ENCODE measurements at regions not wholly inside any gene's neighbourhood (a gene's known extent, or its start where the extent isn't known, plus 50 kb on each side); places are given as distances from the start of the nearest gene placed in this dataset.

- H2AFZ ChIP-seq (ENCODE audit: low read length) = no peak overlapping the region
- TF ChIP-seq EZH2 (IDR thresholded peaks at IDR 0.05; ENCODE audit: low read length, unreplicated experiment) = no peak
- no peak for TF ChIP-seq EZH2phosphoT487 (IDR thresholded peaks at IDR 0.05; ENCODE audit: borderline replicate concordance, low read length)
- no peak for TF ChIP-seq CTCF (conservative IDR thresholded peaks at IDR 0.05; ENCODE audit: low read depth, low read length)
- BruUV-seq (replicated peaks) = no TSS peak
- H3K27me3 ChIP-seq (ENCODE audit: low read length) = no peaks in the 10 kb centered on the region
- intact Hi-C loops (cut with micrococcal nuclease) = no loop called here
- no peak overlapping the region for H3K9ac ChIP-seq (ENCODE audit: low read length)
- CTCF ChIA-PET = no interaction called here
- H3K9me3 ChIP-seq (ENCODE audit: low read length) = no peaks in the 10 kb centered on the region
- no peaks in the 10 kb centered on the region for H4K20me1 ChIP-seq (ENCODE audit: low read length)
- H3K4me2 ChIP-seq (ENCODE audit: low read length) = no peak overlapping the region
- peaks cover 21% of the 10 kb centered on the region for H3K4me1 ChIP-seq (ENCODE audit: insufficient read depth, low read length)
- no peaks in the 10 kb centered on the region for H3K79me2 ChIP-seq (ENCODE audit: low read length)
- H3K27ac ChIP-seq (ENCODE audit: low read length) = no peak overlapping the region
- H3K9me2 ChIP-seq (replicated peaks; ENCODE audit: low read length) = no peaks in the 10 kb centered on the region
- ATAC-seq = no peak
- POLR2A ChIA-PET (ENCODE audit: unreplicated experiment) = no interaction called here
- no peaks in the 10 kb centered on the region for H3F3A ChIP-seq (ENCODE audit: low read length, unreplicated experiment)
- no peak for DNase-seq
- H3K36me3 ChIP-seq (ENCODE audit: low read depth, low read length) = no peaks in the 10 kb centered on the region
- no peak overlapping the region for H3K4me3 ChIP-seq (ENCODE audit: low read length)
Observed at GRCh38 chr10:31749301-31749700, 179.3 kb downstream of the ARHGAP12 start.

- ATAC-seq (peak; percentile 99), DNase-seq (peak; percentile 91)
- TF ChIP-seq EZH2 (IDR thresholded peaks at IDR 0.05; ENCODE audit: low read length, unreplicated experiment) (no peak), EZH2phosphoT487 (IDR thresholded peaks at IDR 0.05; ENCODE audit: borderline replicate concordance, low read length) (no peak), CTCF (conservative IDR thresholded peaks at IDR 0.05; ENCODE audit: low read depth, low read length) (no peak)
- peaks cover 19% of the 10 kb centered on the region for H3K4me1 ChIP-seq (ENCODE audit: insufficient read depth, low read length)
- H3K4me2 ChIP-seq (ENCODE audit: low read length) = peak overlapping the region; percentile 60
- peak overlapping the region; percentile 61 for H3K9ac ChIP-seq (ENCODE audit: low read length)
- H3K27me3 ChIP-seq (ENCODE audit: low read length) = no peaks in the 10 kb centered on the region
- no peaks in the 10 kb centered on the region for H3K9me3 ChIP-seq (ENCODE audit: low read length)
- H4K20me1 ChIP-seq (ENCODE audit: low read length) = no peaks in the 10 kb centered on the region
- no peaks in the 10 kb centered on the region for H3K9me2 ChIP-seq (replicated peaks; ENCODE audit: low read length)
- ChIA-PET POLR2A (ENCODE audit: unreplicated experiment) (interaction anchor here (0.6 to 1.0 kb wide), 3 partner anchors 14 to 509 kb away, joined by 3 read pairs; no protein-coding TSS in a partner anchor), CTCF (no interaction called here)
- BruUV-seq (replicated peaks) = no TSS peak
- no peak overlapping the region for H2AFZ ChIP-seq (ENCODE audit: low read length)
- no peaks in the 10 kb centered on the region for H3F3A ChIP-seq (ENCODE audit: low read length, unreplicated experiment)
- intact Hi-C loops (cut with micrococcal nuclease) = no loop called here
- H3K79me2 ChIP-seq (ENCODE audit: low read length) = no peaks in the 10 kb centered on the region
- no peak overlapping the region for H3K4me3 ChIP-seq (ENCODE audit: low read length)
- peak overlapping the region; percentile 96 for H3K27ac ChIP-seq (ENCODE audit: low read length)
- no peaks in the 10 kb centered on the region for H3K36me3 ChIP-seq (ENCODE audit: low read depth, low read length)
Observed at GRCh38 chr10:31745612-31746376, 182.8 kb downstream of the ARHGAP12 start.

- Histone ChIP-seq H3K4me3 (ENCODE audit: low read length) (no peak overlapping the region), H4K20me1 (ENCODE audit: low read length) (no peaks in the 10 kb centered on the region), H3K36me3 (ENCODE audit: low read depth, low read length) (no peaks in the 10 kb centered on the region), H3K9ac (ENCODE audit: low read length) (no peak overlapping the region), H3K27me3 (ENCODE audit: low read length) (no peaks in the 10 kb centered on the region), H2AFZ (ENCODE audit: low read length) (no peak overlapping the region), H3K9me2 (replicated peaks; ENCODE audit: low read length) (no peaks in the 10 kb centered on the region), H3K9me3 (ENCODE audit: low read length) (no peaks in the 10 kb centered on the region), H3K4me2 (ENCODE audit: low read length) (no peak overlapping the region), H3K79me2 (ENCODE audit: low read length) (no peaks in the 10 kb centered on the region), H3K4me1 (ENCODE audit: insufficient read depth, low read length) (peaks cover 18% of the 10 kb centered on the region), H3K27ac (ENCODE audit: low read length) (no peak overlapping the region), H3F3A (ENCODE audit: low read length, unreplicated experiment) (no peaks in the 10 kb centered on the region)
- intact Hi-C loops (cut with micrococcal nuclease) = no loop called here
- POLR2A ChIA-PET (ENCODE audit: unreplicated experiment) = no interaction called here
- no peak for ATAC-seq
- no TSS peak for BruUV-seq (replicated peaks)
- CTCF ChIA-PET = no interaction called here
- no peak for DNase-seq
- TF ChIP-seq CTCF (conservative IDR thresholded peaks at IDR 0.05; ENCODE audit: low read depth, low read length) = no peak
- no peak for TF ChIP-seq EZH2 (IDR thresholded peaks at IDR 0.05; ENCODE audit: low read length, unreplicated experiment)
- no peak for TF ChIP-seq EZH2phosphoT487 (IDR thresholded peaks at IDR 0.05; ENCODE audit: borderline replicate concordance, low read length)
Observed at GRCh38 chr10:31744025-31744424, 184.6 kb downstream of the ARHGAP12 start.

All from PC-3 (cell line).